ENCODE measurements at regions not wholly inside any gene's neighbourhood (a gene's known extent, or its start where the extent isn't known, plus 50 kb on each side); places are given as distances from the start of the nearest gene placed in this dataset.

DNA sequence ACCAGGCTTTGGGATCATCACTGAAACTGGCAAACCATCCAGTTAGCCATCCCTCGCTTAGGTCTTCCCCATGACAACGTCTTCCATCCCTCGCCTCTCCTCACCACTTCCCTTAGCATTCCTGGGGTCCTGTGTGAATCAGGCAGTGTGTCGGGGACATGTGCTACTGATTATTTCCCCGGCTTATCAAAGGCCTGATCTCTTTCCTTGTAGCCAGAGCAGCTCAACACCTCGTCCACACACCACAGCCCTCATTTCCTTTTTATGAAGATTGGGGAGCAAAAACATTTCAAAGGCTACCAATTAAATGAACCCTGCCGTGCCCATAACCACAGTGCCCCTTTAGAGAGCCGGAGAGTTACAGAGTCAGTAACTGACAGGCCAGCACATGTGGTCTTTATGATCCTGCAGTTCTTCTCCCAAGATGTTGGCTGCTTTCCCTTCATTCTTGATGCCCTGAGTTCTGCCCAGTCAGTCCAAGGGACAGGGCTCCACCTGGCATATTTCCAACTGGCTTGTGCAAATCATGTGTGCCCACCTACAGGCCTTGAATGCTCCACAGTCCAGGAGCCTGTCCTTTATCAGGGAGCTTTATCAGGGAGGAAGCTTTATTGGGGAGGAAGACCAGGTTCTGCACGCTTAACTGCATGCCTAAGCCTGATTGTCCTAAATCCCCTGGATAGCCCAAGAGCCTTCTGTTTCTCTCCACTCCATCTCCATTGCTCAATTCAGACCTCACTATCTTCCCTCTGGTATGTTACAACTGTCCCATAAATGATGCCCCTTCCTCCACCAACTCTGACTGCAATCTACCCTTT, 343.1 kb downstream of the CYRIA start:
- intact Hi-C loops (cut with DNase I): no loop called here
- WGBS, 2 donors: 80 to 85% methylated on average over 9 of the region's 9 CpGs
- Histone ChIP-seq H3K36me3 (no peaks in the 10 kb centered on the region), H3K27ac (no peak overlapping the region), H3K9me3 (no peaks in the 10 kb centered on the region), H3K4me3 (no peak overlapping the region), H3K4me1 (no peaks in the 10 kb centered on the region), H3K27me3 (no peaks in the 10 kb centered on the region)
- no peak for DNase-seq
- TF ChIP-seq EP300 (IDR thresholded peaks at IDR 0.05) (no peak), POLR2A (IDR thresholded peaks at IDR 0.05) (no peak), POLR2AphosphoS5 (IDR thresholded peaks at IDR 0.05) (no peak)
- TF ChIP-seq, protein P1, sequence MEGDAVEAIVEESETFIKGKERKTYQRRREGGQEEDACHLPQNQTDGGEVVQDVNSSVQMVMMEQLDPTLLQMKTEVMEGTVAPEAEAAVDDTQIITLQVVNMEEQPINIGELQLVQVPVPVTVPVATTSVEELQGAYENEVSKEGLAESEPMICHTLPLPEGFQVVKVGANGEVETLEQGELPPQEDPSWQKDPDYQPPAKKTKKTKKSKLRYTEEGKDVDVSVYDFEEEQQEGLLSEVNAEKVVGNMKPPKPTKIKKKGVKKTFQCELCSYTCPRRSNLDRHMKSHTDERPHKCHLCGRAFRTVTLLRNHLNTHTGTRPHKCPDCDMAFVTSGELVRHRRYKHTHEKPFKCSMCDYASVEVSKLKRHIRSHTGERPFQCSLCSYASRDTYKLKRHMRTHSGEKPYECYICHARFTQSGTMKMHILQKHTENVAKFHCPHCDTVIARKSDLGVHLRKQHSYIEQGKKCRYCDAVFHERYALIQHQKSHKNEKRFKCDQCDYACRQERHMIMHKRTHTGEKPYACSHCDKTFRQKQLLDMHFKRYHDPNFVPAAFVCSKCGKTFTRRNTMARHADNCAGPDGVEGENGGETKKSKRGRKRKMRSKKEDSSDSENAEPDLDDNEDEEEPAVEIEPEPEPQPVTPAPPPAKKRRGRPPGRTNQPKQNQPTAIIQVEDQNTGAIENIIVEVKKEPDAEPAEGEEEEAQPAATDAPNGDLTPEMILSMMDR (IDR thresholded peaks at IDR 0.05): no peak

DNA sequence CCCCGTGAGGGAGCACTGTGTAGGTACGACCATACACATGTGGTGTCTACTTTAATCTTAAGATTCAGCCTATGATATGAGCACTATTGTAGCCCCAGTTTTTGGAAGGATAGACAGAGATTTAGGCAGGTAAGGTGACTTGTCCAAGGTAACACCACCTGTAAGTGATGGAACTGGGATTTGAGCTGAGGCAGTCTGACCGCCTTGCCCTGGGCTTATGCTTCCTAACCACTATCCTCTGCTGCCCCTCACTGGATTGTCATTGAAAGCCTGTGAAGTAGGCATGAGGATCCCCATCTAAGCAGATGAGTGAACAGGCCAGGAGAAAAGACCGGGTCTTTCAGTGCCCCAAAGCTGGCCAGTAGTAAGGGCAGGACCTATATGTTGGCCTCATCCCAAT, 343.8 kb downstream of the CYRIA start:
- 94 to 95% methylated on average over 4 of the region's 4 CpGs for WGBS, 2 donors
- no peak overlapping the region for H3K4me3 ChIP-seq
- intact Hi-C loops (cut with DNase I): no loop called here

DNA sequence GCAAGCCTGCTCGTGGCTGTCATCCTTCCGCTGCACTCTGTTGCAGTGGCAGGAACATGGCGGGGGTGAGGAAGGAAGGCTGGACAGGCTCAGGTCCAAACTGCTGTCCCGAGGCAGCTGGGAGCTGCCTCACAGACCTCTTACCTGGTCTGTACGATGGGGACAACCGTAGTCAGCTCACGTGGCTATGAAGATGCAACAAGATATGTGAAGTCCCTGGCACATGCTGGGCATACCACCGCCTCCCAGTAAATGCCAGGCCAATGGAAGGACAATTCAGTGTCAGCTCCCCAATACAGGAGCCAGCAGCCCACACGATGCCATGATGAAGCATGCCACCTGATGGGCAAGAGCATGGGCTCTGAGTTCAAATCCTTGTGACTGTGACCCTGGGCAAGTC, 344.4 kb downstream of the CYRIA start:
- 92% methylated on average over 9 of the region's 9 CpGs for WGBS, 2 donors
- Histone ChIP-seq H3K27me3 (no peaks in the 10 kb centered on the region), H3K4me3 (no peak overlapping the region), H3K27ac (no peak overlapping the region), H3K4me1 (no peaks in the 10 kb centered on the region), H3K9me3 (no peaks in the 10 kb centered on the region), H3K36me3 (no peaks in the 10 kb centered on the region)
- TF ChIP-seq EP300 (IDR thresholded peaks at IDR 0.05) (no peak), POLR2AphosphoS5 (IDR thresholded peaks at IDR 0.05) (no peak), POLR2A (IDR thresholded peaks at IDR 0.05) (no peak)
- TF ChIP-seq, protein P1 (IDR thresholded peaks at IDR 0.05): no peak
- intact Hi-C loops (cut with DNase I): no loop called here
- no peak for DNase-seq

More for the DNA sequence above, 343.8 kb downstream of the CYRIA start:
- no peak for DNase-seq
- Histone ChIP-seq H3K9me3 (no peaks in the 10 kb centered on the region), H3K27me3 (no peaks in the 10 kb centered on the region), H3K27ac (no peak overlapping the region), H3K4me1 (no peaks in the 10 kb centered on the region), H3K36me3 (no peaks in the 10 kb centered on the region)
- no peak for TF ChIP-seq POLR2A (IDR thresholded peaks at IDR 0.05)
- no peak for TF ChIP-seq POLR2AphosphoS5 (IDR thresholded peaks at IDR 0.05)
- no peak for TF ChIP-seq EP300 (IDR thresholded peaks at IDR 0.05)

DNA sequence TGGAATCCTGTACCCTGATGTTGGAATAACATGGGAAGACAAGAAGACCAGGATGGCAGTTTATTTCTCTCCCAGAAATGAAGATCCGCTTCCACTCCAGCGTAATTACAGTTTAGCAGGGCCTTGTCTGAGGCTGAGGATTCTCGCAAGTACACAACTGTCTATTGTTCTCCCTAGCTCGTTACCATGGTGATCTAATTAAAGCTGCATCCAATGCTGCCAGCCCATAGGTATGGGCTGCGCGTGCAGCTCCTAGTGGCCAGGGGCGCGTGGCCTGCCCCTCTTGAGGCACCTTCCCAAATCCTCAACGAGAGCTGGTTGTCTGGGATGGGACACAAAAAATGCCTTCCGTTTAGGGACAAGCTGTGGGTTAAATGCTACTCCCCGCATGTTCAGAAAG, 344.9 kb downstream of the CYRIA start:
- Histone ChIP-seq H3K4me1 (no peaks in the 10 kb centered on the region), H3K36me3 (no peaks in the 10 kb centered on the region), H3K9me3 (no peaks in the 10 kb centered on the region), H3K27ac (no peak overlapping the region), H3K4me3 (no peak overlapping the region), H3K27me3 (no peaks in the 10 kb centered on the region)
- 92 to 94% methylated on average over 11 of the region's 11 CpGs for WGBS, 2 donors
- no peak for DNase-seq
- intact Hi-C loops (cut with DNase I): no loop called here
- TF ChIP-seq EP300 (IDR thresholded peaks at IDR 0.05): no peak
- TF ChIP-seq POLR2AphosphoS5 (IDR thresholded peaks at IDR 0.05): no peak
- TF ChIP-seq, protein P1 (IDR thresholded peaks at IDR 0.05): no peak
- TF ChIP-seq POLR2A (IDR thresholded peaks at IDR 0.05): no peak

DNA sequence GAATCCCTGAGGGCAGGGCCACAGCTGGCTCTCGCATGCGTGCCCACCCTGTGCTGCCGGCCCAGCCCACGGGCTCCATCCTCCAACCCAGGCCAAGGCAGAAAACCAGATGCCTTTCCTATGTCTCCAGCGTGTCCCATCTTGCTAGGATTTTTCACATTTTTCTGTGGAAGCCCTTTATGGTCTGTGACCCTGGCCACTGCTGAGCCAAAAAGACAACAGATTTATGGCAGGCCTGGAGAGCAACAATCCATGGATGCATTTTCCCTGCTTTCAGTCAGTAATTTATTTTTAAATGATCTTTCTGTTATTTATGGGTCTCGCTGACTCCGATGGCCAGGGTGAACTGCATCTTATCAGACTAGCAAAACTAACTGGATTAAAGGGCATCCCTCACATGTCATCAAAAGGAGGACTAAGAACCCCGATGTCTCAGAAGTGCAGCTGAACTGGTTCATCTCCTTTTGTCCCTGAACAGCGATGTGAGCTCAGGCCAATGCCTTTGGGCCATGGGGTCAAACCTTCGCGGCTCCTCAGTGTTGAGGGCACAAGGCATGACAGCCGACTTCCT, 346.0 kb downstream of the CYRIA start:
- Histone ChIP-seq H3K4me3 (no peak overlapping the region), H3K27ac (no peak overlapping the region), H3K27me3 (no peaks in the 10 kb centered on the region), H3K9me3 (no peaks in the 10 kb centered on the region), H3K4me1 (no peaks in the 10 kb centered on the region), H3K36me3 (no peaks in the 10 kb centered on the region)
- 73 to 85% methylated on average over 12 of the region's 12 CpGs for whole genome bisulfite sequencing, 2 donors
- DNase-seq: no peak
- intact Hi-C loops (cut with DNase I): no loop called here
- TF ChIP-seq, protein P1 (IDR thresholded peaks at IDR 0.05): no peak
- TF ChIP-seq EP300 (IDR thresholded peaks at IDR 0.05) (no peak), POLR2AphosphoS5 (IDR thresholded peaks at IDR 0.05) (no peak), POLR2A (IDR thresholded peaks at IDR 0.05) (no peak)

All from sigmoid colon (tissue), 6 donors.